HCEC 1CT (cell line): ENCODE measurements at regions not wholly inside any gene's neighbourhood (a gene's known extent, or its start where the extent isn't known, plus 50 kb on each side); places are given as distances from the start of the nearest gene placed in this dataset.
A peak's percentile ranks its signal among the peaks of the same experiment; 100 is the strongest.

Experiments used
- DNase-seq: peaks from one replicate; pipeline ENCODE4 v3.0.0-alpha.2; 2017

DNA sequence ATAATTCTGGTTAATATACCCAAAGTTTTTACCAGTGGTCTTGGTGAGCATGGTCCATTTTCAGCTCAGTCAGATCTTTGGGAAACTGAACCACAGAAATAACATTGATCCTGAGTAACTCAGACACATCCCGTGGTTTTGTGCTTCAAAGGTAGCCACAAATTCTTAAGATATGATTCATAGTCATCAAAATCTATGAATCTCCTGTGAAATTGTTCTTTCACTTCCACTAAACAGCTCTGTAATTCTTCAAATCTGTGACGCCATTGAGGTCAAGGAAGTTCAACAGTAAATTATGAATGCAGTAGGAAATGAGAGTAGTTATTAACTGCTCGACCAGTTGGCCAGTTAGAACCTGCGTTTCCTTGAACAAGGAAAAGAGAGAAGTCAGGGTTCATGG, 147.3 kb downstream of the IRS1 start:
- DNase-seq = peak; percentile 97

DNA sequence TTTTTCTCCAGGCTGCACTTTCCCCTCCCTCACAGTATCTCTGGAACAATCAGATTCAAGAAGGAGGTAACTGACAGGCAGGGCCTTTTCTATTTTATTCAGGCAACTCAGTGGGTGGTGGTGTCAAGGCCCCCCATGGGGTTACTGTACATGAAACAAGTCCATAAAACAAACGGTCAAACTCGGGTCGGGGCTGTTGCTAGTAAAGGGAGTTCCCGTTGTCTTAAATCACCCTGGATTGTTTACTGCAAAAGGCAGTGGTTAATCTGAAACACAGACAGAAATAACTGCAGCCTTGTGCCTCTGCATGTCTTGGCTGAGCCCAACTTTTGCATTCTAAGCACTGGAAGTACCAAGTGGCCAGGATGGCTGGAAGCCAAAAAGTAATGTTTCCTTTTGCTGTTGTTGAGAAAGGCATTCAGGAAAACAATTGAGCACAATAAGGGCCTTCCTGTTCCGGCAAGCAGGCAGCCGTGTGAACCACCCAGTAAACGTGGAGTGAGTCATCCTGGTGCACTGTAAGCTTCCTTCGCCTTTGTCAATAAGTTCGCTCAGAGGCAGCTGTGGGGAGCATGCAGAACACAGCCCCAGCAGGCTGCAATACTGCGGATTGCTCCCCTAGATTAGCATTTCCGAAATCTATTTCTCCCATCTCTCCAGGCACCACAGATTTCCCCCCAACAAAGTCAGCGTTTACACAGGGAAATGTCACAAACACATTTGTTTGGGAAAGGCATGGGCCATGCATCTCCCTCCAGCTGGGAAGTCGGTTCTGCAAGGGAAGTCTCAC, 149.6 kb downstream of the IRS1 start:
- peak; percentile 100 for DNase-seq

DNA sequence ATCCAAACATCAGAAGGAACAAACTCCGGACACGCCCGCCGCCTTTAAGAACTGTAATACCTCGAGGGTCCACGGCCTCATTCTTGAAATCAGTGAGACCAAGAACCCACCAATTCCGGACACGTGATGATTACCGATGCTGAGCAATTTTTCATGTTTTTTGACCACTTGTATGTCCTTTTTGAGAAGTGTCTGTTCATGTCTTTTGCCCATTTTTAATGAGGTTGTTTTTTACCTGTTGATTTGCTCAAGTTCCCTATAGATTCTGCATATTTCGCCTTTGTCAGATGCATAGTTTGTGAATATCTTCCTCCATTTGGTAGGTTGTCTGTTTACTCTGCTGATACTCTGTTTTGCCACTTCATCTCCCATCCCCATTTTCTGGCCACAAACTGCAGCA, 150.4 kb downstream of the IRS1 start:
- DNase-seq = no peak

DNA sequence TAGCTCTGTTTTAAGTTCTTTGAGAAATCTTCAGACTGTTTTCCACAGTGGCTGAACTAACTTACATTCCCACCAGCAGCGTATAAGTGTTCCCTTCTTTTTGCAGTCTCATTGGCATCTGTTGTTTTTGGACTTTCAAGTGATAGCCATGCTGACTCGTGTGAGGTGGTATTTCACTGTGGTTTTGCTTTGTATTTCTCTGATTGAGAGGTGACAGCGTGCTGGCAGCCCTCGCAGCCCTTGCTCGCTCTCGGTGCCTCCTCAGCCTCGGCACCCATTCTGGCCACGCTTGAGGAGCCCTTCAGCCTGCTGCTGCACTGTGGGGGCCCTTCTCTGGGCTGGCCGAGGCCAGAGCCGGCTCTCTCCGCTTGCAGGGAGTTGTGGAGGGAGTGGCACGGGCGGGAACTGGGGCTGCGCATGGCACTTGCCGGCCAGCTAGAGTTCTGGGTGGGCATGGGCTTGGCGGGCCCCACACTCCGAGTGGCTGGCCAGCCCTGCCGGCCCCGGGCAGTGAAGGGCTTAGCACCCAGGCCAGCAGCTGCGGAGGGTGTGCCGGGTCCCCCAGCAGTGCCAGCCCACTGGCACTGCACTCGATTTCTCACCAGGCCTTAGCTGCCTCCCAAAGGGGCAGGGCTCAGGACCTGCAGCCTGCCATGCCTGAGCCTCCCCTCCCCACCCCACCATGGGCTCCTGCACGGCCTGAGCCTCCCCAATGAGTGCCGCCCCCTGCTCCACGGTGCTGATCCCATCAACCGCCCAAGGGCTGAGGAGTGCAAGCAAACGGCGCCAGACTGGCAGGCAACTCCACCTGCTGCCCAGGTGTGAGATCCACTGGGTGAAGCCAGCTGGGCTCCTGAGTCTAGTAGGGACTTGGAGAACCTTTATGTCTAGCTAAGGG, 151.8 kb downstream of the IRS1 start:
- no peak for DNase-seq

DNA sequence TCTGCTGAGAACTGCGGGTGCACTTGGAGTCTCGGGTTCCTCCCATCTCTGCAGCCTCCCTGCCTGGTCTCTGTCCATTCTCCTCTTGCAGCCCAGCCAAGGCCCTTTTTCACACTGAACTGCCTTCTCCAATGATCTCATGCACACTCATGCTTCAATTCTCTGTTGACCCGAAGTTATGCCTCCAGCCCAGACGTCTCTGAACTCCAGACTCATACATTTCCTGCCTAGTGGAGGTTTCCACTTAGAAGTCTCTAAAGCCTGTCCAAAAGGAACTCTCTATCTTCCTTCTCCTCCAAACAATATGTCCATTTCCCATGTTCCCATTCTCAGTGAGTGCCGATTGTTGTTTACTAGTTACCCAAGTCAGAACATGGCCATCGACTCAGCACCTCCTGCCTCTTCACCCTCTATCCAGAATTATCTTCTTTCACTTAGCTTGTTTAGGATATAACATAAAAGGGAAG, 155.2 kb downstream of the IRS1 start:
- peak; percentile 64 for DNase-seq

DNA sequence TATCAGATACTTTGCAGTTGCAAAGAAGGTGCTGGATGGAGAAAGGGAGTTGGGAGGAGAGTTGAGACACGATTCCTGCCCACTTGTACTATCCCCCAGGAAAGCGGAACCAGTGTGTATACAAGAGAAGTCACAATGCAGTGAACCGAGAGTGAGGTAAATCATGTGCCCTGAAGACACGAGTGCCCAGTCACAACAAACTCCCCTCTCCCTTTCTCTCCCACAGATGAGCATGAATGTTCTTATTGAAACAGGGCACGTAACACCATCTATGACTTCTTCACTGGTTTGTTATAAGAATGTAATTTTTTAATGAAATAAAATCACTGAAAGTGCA, 155.7 kb downstream of the IRS1 start:
- DNase-seq = no peak

DNA sequence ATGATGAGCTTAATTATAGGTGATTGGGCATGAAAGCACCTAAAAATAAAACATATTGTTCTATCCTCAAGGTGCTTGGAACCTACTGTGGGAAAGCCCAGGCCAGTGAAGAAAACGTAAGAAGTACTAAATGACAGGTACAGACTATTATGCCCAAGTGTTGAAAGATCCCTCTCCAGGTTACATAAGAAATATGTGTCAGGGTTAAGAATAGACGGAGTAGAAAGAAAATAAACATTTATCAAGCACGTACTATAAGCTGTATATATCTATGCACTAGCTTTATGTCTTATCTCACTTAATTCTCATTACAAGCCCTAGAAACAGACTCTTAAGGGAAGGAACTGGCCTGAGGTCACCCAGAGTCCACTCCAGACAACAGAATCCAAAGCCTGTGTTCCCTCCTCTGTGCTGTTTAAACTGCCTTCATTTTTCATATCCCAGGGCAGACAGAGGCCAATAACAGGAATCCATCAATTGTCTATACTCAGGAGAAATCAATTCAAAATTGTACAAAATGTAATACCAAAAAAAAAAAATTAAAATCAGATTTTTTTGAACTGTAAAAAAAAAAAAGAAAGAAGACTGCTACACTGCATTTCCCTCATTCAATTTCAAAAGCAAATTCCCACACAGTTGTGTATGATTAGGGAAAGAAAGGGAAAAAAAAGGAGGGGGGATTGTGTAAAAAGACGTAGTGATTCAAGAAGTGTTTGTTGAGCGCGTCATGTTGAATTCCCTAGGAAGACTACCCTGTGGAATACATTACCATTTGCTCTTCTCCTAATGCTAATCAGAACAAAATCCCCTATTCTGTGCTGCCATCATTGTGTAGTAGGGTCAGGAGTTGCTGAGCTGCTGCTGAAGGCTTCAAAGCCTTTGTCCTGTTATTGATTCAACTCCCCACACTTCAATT, 156.3 kb downstream of the IRS1 start:
- DNase-seq = no peak

DNA sequence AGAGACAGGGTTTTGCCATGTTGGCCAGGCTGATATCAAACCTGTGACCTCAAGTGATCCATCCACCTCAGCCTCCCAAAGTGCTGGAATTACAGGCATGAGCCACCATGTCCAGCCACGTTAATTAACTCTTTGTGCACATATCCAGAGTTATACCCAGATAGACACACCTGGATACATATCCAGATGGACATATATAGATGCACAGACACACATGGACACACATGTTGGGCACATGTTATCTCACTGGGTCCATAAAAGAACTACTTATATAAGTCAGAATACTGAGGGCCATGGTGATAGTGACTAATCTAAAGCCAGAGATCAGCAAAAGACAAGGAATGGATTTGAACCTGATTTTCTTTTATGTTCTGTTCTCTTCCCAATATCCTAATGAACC, 158.6 kb downstream of the IRS1 start:
- DNase-seq = no peak

DNA sequence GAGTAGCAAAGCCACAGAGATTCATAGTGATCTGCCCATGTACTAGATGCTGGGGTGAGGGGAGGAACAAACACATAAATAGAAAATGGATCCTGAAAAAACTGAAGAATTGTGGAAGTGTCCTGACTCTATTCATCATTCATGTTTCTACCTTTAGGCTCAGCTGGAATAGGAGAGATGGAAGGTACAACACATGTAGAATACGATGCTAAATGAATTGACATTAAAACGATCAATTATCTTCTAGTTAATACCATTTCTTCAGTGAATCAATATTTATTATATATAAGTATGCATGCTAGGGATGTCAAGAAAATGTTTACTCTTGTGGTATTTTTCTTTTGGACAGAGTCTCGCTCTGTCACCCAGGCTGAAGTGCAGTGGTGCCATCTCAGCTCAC, 159.1 kb downstream of the IRS1 start:
- DNase-seq = no peak

DNA sequence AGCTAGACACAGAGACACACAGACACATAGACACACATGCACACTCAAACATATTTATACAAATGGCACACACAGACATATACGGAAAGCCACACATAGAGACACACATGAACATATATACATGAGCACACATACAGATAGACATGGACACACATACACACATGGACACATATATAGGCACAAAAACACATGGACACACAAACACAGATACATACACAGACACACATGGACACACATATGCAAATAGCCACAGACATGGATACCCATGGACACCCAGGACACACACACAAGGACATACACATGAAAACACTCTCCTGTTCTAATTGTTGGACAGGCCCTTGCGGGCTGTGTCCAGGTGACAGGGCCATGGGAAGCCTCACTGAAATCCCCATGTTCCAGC, 160.1 kb downstream of the IRS1 start:
- no peak for DNase-seq

DNA sequence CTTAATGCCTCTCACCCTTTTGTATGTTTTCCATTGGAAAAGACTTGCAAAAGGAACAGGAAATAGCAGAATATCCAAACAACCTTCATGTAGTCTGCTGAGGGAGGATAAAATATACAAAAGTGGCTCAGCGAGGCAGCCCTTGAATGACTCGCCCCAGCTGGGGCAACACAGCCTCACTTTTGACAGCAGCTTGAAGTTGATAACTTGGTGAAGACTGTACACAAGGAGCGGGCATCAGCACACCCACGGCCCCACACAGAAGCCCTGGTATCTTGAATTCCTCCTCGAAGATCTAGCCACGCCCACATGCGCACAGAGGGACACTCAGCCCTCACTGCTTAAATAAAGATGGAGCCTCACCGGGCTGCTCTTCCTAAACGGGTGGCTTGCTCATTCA, 161.0 kb downstream of the IRS1 start:
- peak; percentile 59 for DNase-seq

DNA sequence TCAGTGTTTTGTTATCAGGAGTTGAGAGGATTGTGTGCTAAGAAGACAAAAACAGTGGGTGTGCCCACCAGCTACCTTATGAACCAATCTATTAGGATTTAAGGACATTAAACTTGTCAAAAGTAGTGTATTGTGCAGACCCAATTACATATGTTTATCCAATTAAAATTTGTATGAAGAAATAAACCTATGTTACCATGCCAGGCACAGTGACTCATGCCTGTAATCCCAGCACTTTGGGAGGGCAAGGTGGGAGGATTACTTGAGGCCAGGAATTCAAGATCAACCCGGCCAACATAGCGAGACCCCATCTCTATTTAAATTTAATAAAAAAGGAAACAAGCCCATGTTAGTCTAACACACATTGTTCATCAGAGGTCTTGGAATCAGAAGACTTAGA, 162.2 kb downstream of the IRS1 start:
- DNase-seq = no peak

DNA sequence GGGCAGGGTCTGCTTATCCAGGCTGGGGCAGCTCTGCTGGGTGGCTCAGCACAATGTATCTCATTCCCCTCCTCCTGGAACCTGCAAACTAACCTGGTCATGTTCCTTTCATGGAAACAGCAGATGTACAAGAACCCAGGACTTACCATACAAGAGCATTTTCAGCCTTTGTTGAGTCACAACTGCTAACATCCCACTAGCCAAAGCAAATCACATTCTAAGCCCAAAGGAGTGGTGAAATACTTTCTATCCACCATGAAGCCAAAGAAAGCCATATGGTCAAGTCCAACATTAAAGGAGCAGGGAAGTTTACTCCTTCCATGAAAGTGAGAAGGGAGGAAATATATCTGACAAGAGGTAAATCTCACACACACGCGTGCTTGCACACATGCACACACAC, 163.0 kb downstream of the IRS1 start:
- DNase-seq = no peak

DNA sequence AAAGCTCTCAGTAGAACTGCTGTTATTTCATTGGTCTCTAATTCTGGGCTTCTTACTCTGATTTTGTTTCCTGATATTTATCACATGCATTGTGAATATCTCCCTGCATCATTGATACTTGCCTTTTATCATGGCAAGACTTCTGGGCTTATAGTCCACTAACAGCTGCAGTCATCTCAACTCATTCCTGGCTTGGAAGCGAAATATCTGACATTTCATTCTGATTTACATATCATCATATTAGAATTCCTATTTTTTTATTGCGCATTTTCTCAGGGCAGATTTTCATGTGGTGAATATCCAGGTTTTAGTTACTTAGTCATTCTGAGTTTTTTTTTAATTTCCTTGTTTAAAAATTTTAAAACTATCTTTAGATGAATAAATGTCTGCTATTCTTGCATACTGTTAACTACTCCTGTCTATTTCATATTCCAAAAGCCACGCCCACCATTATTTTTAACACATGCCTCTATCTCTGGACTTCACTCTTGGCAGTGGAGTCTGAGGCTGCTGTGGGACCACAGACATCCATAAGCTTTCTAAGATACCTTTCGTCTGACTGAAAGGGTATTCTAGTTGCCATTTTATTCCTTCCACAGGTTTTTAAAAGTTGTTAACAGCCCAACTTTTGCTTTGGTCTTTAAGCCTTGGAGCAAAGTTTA, 164.5 kb downstream of the IRS1 start:
- no peak for DNase-seq

DNA sequence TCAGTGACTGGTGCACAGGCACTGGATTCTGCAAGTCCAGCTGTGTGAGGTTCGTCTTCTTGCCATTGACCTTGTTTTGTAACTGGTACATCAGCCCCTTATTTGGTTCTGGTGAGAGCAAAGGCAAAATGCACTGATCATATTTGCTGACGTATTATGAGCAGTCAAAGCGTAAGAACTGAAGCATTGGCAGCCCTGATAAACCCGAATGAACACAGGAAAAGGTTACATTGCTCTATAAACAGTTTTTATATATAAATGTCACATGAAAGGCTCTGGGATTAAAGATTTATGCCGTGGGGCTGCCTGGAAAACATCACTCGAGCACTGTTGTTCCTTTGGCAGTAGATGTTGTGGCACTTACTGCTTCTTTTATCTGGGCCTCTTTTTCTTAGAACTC, 167.9 kb downstream of the IRS1 start:
- peak; percentile 41 for DNase-seq

DNA sequence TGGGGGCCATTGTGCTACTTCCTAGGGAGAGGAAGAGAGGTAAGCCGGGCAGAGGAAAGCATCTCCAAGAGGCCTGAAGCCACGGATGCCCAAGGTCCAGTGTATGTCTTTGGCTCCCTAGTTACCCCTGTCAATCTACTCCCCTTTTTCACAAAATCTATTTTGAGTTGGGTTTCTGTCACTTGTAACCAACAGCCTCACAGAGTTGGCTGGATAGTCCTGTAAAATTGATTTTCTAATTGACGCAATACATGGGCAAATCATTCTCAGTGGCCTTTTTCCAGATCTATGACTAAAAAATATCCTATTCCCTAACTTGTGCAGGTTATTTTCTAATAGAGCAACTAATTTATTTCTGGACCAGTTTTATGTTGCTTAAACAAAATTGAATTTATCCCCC, 168.4 kb downstream of the IRS1 start:
- no peak for DNase-seq

DNA sequence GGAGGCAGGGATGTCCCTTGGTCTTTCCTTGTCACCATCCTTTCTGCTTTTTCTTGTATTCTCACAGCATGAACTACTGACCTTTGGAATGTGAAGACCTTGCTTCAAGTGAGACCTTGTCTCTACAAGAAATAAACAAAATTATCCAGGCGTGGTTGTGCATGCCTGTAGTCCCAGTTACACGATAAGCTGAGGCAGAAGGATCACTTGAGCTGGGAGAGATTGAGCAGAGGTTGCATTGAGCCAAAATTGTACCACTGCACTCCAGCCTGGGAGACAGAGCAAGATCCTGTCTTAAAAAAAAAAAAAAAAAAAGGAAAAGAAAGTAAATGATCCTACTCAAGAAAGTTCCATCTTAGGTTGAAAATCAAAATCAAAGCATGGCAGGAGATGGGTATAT, 173.7 kb downstream of the IRS1 start:
- DNase-seq = no peak

DNA sequence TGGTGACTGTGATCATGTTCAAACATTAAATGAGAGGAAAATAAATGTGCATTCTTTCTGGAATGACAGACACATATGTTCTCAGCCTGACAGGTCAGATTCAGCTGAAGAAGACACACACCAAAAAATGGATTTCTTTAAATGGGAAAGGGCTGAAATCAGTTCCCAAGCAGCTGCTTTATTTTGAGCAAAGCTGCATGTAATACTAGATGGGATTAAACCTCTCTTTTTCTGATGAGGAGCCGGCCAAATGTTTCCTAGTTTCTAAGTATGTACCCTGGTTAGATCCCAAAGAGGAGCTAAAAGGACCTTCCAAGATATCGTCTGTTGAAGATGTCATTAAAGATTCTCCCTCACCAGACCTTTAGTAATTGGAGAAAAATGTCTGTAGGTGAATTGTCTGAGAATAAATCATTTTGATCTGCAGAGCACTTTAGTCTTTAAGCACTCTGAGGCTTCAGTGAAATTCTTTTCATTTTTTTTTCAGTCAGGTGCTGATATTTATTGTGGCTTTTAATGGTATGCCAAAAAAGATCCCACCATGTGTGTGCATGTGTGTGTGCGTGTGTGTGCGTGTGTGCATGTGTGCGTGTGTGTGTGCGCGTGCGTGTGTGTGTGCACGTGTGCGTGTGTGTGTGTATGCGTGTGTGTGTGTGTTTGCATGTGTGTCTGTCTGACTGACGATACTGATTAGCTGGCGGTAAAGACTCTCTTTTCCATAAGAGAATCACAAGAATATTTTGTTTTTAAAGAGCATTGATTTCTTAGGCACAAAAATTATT, 175.8 kb downstream of the IRS1 start:
- DNase-seq = peak; percentile 7

DNA sequence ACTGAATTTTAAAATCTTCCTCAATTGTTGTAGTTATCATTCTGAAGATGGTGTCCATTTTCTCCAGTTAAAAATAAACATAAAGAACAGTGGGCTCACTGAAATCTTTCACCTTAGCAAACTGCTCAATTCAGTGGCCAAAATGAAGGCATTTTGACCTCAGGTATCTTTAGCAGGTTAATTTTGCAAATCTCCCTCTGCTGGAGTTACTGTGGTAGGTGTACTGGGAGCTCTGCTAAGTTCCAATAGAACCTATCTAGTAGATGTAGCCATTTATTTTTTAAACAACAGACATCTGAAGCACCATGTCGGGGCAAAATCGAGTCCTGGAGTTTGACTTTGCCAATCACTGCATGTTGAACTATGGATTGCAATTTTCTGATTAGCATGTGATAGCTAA, 177.1 kb downstream of the IRS1 start:
- DNase-seq = no peak

DNA sequence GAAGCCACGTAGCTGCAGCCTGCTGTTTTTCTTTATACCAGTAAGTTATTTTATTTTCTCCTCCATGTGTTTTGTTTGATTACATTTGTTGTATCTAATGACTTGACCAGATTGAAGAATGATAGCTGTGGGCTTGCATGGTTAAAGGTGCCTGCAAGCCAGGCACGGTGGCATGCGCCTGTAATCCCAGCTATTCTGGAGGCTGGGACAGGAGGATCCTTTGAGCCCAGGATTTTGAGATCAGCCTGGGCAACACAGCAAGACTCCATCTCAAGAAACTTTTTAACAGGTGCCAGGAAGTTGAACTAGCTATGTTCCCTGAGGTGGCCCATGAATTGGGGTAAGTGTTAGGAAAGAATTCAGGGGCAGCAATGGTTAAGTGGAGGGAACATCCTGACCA, 179.4 kb downstream of the IRS1 start:
- DNase-seq = no peak

DNA sequence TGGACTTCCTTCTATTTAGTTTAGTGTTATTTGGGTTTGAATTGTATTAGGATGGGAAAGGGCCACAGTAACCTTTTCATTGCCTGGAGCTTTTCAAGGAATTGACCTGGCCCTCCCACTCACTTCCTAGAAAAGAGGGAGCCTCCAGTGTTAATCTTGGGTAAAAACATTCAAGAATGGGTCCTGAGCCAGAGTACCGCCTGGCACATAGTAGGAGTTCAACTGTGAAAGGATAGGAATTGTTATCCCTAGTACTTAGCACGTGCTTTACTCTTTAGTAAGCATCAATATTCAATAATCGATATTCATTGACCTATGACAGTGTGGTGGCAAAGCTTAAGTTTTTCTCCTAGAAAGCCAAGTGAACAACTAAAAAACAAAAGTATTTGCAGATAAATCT, 179.9 kb downstream of the IRS1 start:
- DNase-seq = no peak
